ENCODE measurements at regions not wholly inside any gene's neighbourhood (a gene's known extent, or its start where the extent isn't known, plus 50 kb on each side); places are given as distances from the start of the nearest gene placed in this dataset.

DNA sequence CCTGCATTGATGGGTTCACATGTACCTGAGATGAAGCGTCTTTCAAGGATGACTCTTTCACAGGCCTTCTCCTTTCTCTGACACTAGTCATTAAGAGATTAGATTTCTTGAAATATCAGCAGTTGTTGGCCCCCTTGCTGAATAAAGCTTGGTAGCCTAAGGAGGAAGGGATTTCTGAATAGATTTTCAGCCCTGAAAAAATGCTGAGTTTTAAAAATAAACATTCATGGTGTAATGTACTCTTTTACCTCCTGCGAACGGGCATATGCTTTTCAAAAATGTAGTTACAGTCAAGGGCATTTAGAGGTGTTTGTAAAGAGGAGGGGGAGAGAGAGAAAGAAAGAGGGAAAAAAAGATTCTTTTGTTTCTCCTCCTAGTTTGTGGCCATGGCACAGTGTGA, 222.7 kb downstream of the SOX4 start:
- no peaks in the 10 kb centered on the region for H3K27me3 ChIP-seq
- H3K4me1 ChIP-seq: no peaks in the 10 kb centered on the region
- DNase-seq (no peak), ATAC-seq (no peak)
- intact Hi-C loops (cut with DNase I): no loop called here
- 94 to 97% (median 95%) methylated on average over 3 of the region's 3 CpGs for WGBS, 4 donors
- no peaks in the 10 kb centered on the region for H3K36me3 ChIP-seq
- no peak overlapping the region for H3K27ac ChIP-seq
- H3K9me3 ChIP-seq: no peaks in the 10 kb centered on the region
- H3K4me3 ChIP-seq: no peak overlapping the region
- no peak for TF ChIP-seq POLR2A (IDR thresholded peaks at IDR 0.05)
- TF ChIP-seq, protein P1, sequence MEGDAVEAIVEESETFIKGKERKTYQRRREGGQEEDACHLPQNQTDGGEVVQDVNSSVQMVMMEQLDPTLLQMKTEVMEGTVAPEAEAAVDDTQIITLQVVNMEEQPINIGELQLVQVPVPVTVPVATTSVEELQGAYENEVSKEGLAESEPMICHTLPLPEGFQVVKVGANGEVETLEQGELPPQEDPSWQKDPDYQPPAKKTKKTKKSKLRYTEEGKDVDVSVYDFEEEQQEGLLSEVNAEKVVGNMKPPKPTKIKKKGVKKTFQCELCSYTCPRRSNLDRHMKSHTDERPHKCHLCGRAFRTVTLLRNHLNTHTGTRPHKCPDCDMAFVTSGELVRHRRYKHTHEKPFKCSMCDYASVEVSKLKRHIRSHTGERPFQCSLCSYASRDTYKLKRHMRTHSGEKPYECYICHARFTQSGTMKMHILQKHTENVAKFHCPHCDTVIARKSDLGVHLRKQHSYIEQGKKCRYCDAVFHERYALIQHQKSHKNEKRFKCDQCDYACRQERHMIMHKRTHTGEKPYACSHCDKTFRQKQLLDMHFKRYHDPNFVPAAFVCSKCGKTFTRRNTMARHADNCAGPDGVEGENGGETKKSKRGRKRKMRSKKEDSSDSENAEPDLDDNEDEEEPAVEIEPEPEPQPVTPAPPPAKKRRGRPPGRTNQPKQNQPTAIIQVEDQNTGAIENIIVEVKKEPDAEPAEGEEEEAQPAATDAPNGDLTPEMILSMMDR (IDR thresholded peaks at IDR 0.05): no peak

DNA sequence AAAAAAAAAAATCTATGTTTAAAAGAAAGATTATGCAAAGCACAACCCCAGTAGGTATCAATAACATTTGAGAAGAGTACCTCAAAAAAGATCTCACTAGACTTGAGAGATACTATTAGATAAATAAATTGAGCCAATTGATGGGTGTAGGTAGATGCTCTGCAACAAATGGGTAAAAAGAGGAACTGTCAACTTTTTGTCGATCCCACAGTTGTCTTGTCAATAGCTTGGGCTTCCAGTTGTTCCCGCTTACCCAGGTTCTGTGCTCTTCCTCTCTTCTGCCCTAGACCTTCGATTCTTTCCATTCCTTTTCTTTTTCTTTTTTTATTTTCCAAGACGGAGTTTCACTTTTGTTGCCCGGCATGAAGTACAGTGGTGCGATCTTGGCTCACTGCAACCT, 226.9 kb downstream of the SOX4 start:
- no peaks in the 10 kb centered on the region for H3K36me3 ChIP-seq
- DNase-seq (no peak), ATAC-seq (no peak)
- TF ChIP-seq, protein P1 (IDR thresholded peaks at IDR 0.05): no peak
- no peak for TF ChIP-seq POLR2A (IDR thresholded peaks at IDR 0.05)
- H3K27ac ChIP-seq: no peak overlapping the region
- 95 to 98% (median 96%) methylated on average over 6 of the region's 6 CpGs for WGBS, 4 donors
- H3K27me3 ChIP-seq: no peaks in the 10 kb centered on the region
- no peak overlapping the region for H3K4me3 ChIP-seq
- H3K9me3 ChIP-seq: no peaks in the 10 kb centered on the region
- intact Hi-C loops (cut with DNase I): no loop called here
- no peaks in the 10 kb centered on the region for H3K4me1 ChIP-seq

DNA sequence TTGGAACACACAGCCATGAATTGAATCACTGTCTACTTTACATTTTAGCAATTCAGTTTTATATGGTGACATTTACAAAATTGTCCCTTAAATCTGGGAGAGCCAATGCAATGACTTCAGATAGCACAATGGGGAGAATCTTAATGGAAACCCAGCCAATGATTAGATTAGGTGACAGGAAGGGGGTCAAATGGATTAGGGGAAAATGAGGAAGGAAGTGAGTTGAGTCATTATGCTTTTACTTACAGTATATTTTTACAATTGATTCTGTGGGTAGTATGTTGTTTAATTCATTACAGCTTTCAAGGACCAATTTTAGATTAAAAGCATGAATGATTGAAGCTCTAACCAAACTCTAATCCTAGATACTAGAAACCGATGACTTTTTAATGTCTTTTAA, 229.8 kb downstream of the SOX4 start:
- Histone ChIP-seq H3K27ac (no peak overlapping the region), H3K9me3 (no peaks in the 10 kb centered on the region), H3K4me1 (no peaks in the 10 kb centered on the region), H3K4me3 (no peak overlapping the region), H3K27me3 (no peaks in the 10 kb centered on the region), H3K36me3 (no peaks in the 10 kb centered on the region)
- WGBS, 4 donors: 44 to 89% (median 62%) methylated on average over 1 of the region's 1 CpG
- no peak for ATAC-seq
- DNase-seq: no peak
- intact Hi-C loops (cut with DNase I): no loop called here
- TF ChIP-seq POLR2A (IDR thresholded peaks at IDR 0.05): no peak
- TF ChIP-seq, protein P1 (IDR thresholded peaks at IDR 0.05): no peak

DNA sequence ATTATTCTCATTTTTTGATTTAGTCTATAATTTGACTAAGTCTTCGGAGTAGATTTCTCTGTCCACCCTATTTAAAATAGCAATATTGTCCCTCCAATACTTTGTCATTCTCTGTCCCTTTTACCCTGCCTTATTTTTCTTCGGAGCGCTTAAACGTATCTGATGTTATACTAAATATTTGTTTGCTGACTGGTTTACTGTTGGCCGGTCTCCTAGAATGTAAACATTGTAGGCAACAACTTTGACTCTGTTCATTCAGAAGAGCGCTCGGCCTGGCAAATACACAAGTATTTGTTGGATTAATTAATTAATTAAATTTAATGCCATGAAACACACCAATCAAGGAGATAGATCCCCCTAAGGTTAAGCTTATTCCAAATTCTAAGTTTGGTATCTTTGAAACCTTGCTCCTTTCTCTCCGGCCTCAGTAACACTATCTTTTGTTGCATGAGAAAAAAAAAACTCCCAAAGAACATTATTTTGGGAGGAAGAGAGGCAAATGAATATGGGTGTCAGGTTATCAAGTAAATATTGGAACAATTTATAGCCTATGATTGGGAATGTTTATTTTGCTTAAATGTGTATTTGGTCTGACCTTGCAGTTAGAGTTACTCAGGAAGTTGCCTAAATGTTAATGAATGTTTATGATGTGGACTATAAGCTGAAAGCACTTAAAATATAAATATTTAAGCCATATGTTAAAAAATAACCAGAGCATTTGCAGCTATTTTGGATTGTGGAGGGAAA, 231.1 kb downstream of the SOX4 start:
- intact Hi-C loops (cut with DNase I): no loop called here
- H3K27ac ChIP-seq: no peak overlapping the region
- TF ChIP-seq POLR2A (IDR thresholded peaks at IDR 0.05): no peak
- TF ChIP-seq, protein P1 (IDR thresholded peaks at IDR 0.05): no peak
- no peak for ATAC-seq
- WGBS, 4 donors: 82 to 91% (median 86%) methylated on average over 8 of the region's 8 CpGs
- no peaks in the 10 kb centered on the region for H3K36me3 ChIP-seq
- DNase-seq: no peak
- no peaks in the 10 kb centered on the region for H3K9me3 ChIP-seq
- no peak overlapping the region for H3K4me3 ChIP-seq
- no peaks in the 10 kb centered on the region for H3K4me1 ChIP-seq
- H3K27me3 ChIP-seq: no peaks in the 10 kb centered on the region

Data from heart left ventricle (tissue), 16 donors.